ENCODE measurements at regions not wholly inside any gene's neighbourhood (a gene's known extent, or its start where the extent isn't known, plus 50 kb on each side); places are given as distances from the start of the nearest gene placed in this dataset.

DNA sequence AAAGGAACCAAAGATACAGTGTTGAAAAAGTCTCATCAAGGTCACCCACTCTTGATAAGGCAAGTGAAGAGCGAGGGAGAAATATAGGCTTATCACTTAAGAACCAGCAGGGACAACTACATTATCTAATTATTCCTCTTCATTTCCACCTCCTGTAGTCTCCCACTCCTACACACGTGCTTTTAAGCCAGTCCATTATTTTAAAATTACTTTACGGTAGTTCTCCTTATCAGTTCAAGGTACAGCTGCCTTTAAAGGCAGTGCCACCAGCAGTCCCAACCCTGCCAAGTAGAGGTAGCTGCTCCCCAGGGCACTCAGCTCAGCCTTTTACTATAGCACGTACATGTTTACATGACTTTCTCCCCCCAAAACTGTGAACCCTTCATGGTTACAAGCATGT is 161.5 kb upstream of the BLID start:
- TF ChIP-seq POLR2AphosphoS5 (IDR thresholded peaks at IDR 0.05; ENCODE audit: low read depth, low read length) (no peak), POLR2A (IDR thresholded peaks at IDR 0.05; ENCODE audit: low read depth, low read length) (no peak), TAF1 (IDR thresholded peaks at IDR 0.05; ENCODE audit: low read depth, low read length) (no peak)

Data from GM12891 (cell line).